Breast epithelium (tissue), 4 donors: ENCODE measurements at regions not wholly inside any gene's neighbourhood (a gene's known extent, or its start where the extent isn't known, plus 50 kb on each side); places are given as distances from the start of the nearest gene placed in this dataset.

ENCODE experiments used
- DNase-seq, 2 donors: peaks; one replicate each; pipeline ENCODE4 v3.0.0-alpha.2; 2019; ENCODE audit warnings: low spot score in 2 of 2
- H3K27ac ChIP-seq, 2 donors: fragments of 200-600 bp; sonication (generic) in 1 of 2; one replicate each; pipeline ENCODE4 v1.5.1; 2016 to 2019; ENCODE audit warnings: mild to moderate bottlenecking in 1 of 2
- H3K27me3 ChIP-seq, 2 donors: fragments of 200-600 bp; sonication (generic) in 1 of 2; one replicate each; pipeline versions ENCODE4 v1.5.1 to v1.6.0; 2017 to 2019; ENCODE audit warnings: control low read depth in 1 of 2, mild to moderate bottlenecking in 1 of 2
- H3K36me3 ChIP-seq: fragments of 200-600 bp; one replicate; pipeline ENCODE4 v1.5.1; 2019
- H3K4me1 ChIP-seq, 2 donors: fragments of 200-600 bp; sonication (generic); one replicate each; pipeline ENCODE4 v1.5.1; 2016 to 2019; ENCODE audit warnings: control low read depth in 1 of 2
- H3K4me3 ChIP-seq, 3 donors: fragments of 200-600 bp; sonication (generic); 1 replicate in 2 of 3; 2 replicates in 1 of 3; pipeline ENCODE4 v1.5.1; 2016 to 2019; ENCODE audit warnings: mild to moderate bottlenecking in 3 of 3, moderate library complexity in 2 of 3
- H3K9me3 ChIP-seq, 2 donors: fragments of 200-600 bp; sonication (generic) in 1 of 2; one replicate each; pipeline ENCODE4 v1.5.1; 2016 to 2019; ENCODE audit warnings: control low read depth in 1 of 2
- POLR2A ChIP-seq: fragments of 450-650 bp; IDR thresholded peaks from one replicate; pipeline ENCODE4 v1.6.1; 2016; ENCODE audit warnings: antibody characterized with exemption, mild to moderate bottlenecking, moderate library complexity
- POLR2AphosphoS5 ChIP-seq, 3 donors: sonication (generic); formaldehyde crosslinking; IDR thresholded peaks; one replicate each; pipeline ENCODE4 v1.6.1; 2017; ENCODE audit warnings: antibody characterized with exemption in 3 of 3
- intact Hi-C: fragments of 100-400 bp; cut with DNase I; formaldehyde crosslinking; loops from one replicate; pipeline ENCODE4 v1.15.1; 2023; ENCODE audit warnings: low total_unique reads
- TF ChIP-seq, protein P1 (sequence below), 3 donors: fragments of 450-650 bp; IDR thresholded peaks; one replicate each; pipeline ENCODE4 v1.5.1; 2016 to 2017; ENCODE audit warnings: antibody characterized with exemption in 3 of 3, mild to moderate bottlenecking in 3 of 3, moderate library complexity in 3 of 3

DNA sequence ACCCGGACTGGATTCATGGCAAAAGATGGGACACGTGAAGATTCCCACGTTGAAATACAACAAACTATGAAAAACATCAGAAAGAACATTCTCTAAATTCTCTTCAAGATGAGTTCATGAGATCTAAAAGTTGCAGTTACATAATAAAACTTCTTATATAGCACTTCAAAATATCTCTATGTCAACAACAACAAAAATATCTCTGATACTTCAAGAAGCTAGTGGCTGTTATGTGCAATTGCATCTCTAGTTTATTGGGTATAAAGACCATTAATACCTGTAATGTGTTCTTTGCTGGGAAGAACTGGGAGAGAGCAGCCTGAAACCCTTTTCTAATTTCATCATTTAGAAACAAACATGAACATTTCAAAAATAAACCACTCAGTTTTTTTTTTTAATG lies 69.2 kb upstream of the RGS6 start:
- H3K4me3 ChIP-seq, result no peak overlapping the region
- TF ChIP-seq, protein P1, sequence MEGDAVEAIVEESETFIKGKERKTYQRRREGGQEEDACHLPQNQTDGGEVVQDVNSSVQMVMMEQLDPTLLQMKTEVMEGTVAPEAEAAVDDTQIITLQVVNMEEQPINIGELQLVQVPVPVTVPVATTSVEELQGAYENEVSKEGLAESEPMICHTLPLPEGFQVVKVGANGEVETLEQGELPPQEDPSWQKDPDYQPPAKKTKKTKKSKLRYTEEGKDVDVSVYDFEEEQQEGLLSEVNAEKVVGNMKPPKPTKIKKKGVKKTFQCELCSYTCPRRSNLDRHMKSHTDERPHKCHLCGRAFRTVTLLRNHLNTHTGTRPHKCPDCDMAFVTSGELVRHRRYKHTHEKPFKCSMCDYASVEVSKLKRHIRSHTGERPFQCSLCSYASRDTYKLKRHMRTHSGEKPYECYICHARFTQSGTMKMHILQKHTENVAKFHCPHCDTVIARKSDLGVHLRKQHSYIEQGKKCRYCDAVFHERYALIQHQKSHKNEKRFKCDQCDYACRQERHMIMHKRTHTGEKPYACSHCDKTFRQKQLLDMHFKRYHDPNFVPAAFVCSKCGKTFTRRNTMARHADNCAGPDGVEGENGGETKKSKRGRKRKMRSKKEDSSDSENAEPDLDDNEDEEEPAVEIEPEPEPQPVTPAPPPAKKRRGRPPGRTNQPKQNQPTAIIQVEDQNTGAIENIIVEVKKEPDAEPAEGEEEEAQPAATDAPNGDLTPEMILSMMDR (IDR thresholded peaks at IDR 0.05), result no peak
- no peak for TF ChIP-seq POLR2A
- TF ChIP-seq POLR2AphosphoS5 (IDR thresholded peaks at IDR 0.05), result no peak
- no peaks in the 10 kb centered on the region for H3K9me3 ChIP-seq
- H3K4me1 ChIP-seq, result no peaks in the 10 kb centered on the region
- no peaks in the 10 kb centered on the region for H3K36me3 ChIP-seq
- no peak for DNase-seq
- no peak overlapping the region for H3K27ac ChIP-seq
- intact Hi-C loops, result no loop called here
- H3K27me3 ChIP-seq, result no peaks in the 10 kb centered on the region

DNA sequence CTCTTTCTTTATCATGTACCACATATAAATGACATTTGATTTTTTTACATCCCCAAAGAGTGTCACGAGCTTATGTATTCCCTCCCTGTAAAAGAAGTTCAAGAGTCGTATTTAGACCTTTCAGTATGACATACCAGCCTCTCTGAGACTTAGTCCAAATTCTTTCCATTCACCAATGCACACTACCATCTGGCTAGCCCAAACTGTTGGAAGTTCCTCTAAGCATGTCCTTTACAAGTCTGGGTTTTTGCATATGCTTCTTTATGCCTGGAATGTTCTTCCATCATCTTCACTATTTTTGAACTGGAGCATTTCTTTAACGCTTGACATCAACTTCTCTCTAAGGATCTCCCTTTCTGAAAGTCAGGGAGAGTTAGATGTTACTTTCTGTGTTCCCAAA lies 68.5 kb upstream of the RGS6 start:
- DNase-seq, result no peak
- TF ChIP-seq POLR2AphosphoS5 (IDR thresholded peaks at IDR 0.05) (no peak), POLR2A (no peak)
- TF ChIP-seq, protein P1 (IDR thresholded peaks at IDR 0.05), result no peak
- intact Hi-C loops, result no loop called here
- no peak overlapping the region for H3K27ac ChIP-seq
- no peak overlapping the region for H3K4me3 ChIP-seq
- H3K9me3 ChIP-seq, result no peaks in the 10 kb centered on the region
- no peaks in the 10 kb centered on the region for H3K36me3 ChIP-seq
- H3K4me1 ChIP-seq, result no peaks in the 10 kb centered on the region
- H3K27me3 ChIP-seq, result no peaks in the 10 kb centered on the region
